CD4-positive, alpha-beta T cell treated with Interleukin-10 for 1 hour (primary cell): ENCODE measurements at regions not wholly inside any gene's neighbourhood (a gene's known extent, or its start where the extent isn't known, plus 50 kb on each side); places are given as distances from the start of the nearest gene placed in this dataset.

ENCODE experiments used
- DNase-seq: peaks from one replicate; pipeline ENCODE4 v3.0.0-alpha.2; 2020

- no peak for DNase-seq
Measured at GRCh38 chr10:32169556-32169955, 113.3 kb upstream of the KIF5B start.

- DNase-seq, result no peak
Measured at GRCh38 chr10:32167450-32167849, 111.2 kb upstream of the KIF5B start.

- DNase-seq, result no peak
Measured at GRCh38 chr10:32166365-32166764, 110.1 kb upstream of the KIF5B start.

- no peak for DNase-seq
Measured at GRCh38 chr10:32163762-32164148, 107.5 kb upstream of the KIF5B start.

GRCh38 chr10:32163071-32163761, 107.0 kb upstream of the KIF5B start:
- no peak for DNase-seq

GRCh38 chr10:32161586-32161985, 105.4 kb upstream of the KIF5B start:
- DNase-seq, result no peak

- no peak for DNase-seq
Measured at GRCh38 chr10:32160864-32161263, 104.6 kb upstream of the KIF5B start.

GRCh38 chr10:32159264-32159663, 103.0 kb upstream of the KIF5B start:
- DNase-seq, result no peak

GRCh38 chr10:32156031-32156495, 99.8 kb upstream of the KIF5B start:
- no peak for DNase-seq

GRCh38 chr10:32155075-32155516, 98.9 kb upstream of the KIF5B start:
- no peak for DNase-seq

GRCh38 chr10:32153931-32154330, 97.7 kb upstream of the KIF5B start:
- no peak for DNase-seq

GRCh38 chr10:32153252-32153651, 97.0 kb upstream of the KIF5B start:
- no peak for DNase-seq

GRCh38 chr10:32151871-32152270, 95.6 kb upstream of the KIF5B start:
- DNase-seq, result no peak

- DNase-seq, result peak; percentile 8
Measured at GRCh38 chr10:32150532-32151101, 94.4 kb upstream of the KIF5B start.

- DNase-seq, result no peak
Measured at GRCh38 chr10:32149252-32149955, 93.2 kb upstream of the KIF5B start.

GRCh38 chr10:32148864-32149251, 92.6 kb upstream of the KIF5B start:
- no peak for DNase-seq

GRCh38 chr10:32147730-32148129, 91.5 kb upstream of the KIF5B start:
- no peak for DNase-seq

GRCh38 chr10:32146166-32146565, 89.9 kb upstream of the KIF5B start:
- DNase-seq, result no peak

GRCh38 chr10:32144817-32145688, 88.8 kb upstream of the KIF5B start:
- DNase-seq, result no peak

- no peak for DNase-seq
Measured at GRCh38 chr10:32143302-32143847, 87.2 kb upstream of the KIF5B start.

GRCh38 chr10:32142646-32143045, 86.4 kb upstream of the KIF5B start:
- DNase-seq, result no peak

GRCh38 chr10:32141018-32141807, 85.0 kb upstream of the KIF5B start:
- DNase-seq, result no peak
